IPS DF 4.7 (cell line): ENCODE measurements at regions not wholly inside any gene's neighbourhood (a gene's known extent, or its start where the extent isn't known, plus 50 kb on each side); places are given as distances from the start of the nearest gene placed in this dataset.

ENCODE experiments used
- DNase-seq: peaks from one replicate; pipeline ENCODE4 v3.0.0-alpha.2; 2013; ENCODE audit warnings: low spot score; ENCODE audit errors: extremely low read depth

DNA sequence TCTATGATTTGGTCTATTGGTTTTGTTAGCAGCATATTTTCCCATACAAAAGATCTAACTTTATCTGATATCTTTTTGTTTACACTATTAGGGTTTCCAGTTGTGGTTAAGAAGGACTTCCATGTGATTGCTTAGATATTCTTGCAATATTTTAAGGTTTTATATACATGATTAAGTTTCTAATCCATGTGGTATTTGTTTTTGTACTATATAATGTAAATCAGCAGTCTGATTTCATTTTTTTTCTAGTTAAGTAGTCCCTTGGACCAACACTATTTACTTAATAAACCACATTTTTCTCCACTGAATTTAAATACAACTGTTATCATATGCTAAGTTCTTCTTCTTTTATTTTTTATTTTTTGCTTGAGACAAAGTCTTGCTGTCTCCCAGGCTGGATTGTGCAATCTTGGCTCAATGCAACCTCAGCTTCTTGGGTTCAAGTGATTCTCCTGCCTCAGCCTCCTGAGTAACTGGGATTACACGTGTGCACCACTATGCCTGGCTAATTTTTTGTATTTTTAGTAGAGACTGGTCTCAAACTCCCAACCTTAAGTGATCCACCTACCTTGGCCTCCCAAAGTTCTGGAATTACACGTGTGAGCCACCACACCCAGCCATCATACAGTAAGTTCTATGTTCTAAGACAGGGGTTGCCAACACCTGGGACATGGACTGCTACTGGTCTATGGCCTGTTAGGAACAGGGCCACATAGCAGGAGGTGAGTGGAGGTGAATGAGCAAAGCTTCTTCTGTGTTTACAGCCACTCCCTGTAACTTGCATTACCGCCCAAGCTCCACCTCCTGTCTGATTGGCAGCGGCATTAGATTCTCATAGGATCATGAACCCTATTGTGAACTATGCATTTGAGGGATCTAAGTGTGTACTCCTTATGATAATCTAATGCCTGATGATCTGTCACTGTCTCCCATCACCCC, 58.5 kb upstream of the RAB27B start:
- no peak for DNase-seq

- no peak for DNase-seq
Observed at GRCh38 chr18:54772056-54772455, 56.2 kb upstream of the RAB27B start.

DNA sequence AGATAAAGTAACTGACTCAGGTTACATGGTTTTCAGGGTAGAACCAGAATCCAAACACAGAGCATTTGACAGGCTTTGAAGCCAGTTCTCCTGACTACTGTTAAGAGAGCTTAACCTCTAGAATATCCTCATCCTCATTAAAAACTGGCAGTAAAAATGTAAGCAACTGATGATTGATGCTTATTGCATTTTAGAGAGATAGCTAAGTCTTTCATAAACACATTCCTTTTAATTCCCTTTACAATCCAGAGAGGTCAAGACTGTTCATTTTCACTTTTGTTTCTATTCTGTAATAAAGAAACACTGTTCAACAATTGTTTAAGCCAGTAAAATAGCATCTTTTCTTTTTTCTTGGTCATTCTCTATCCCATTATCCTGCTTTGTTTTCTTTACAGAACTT, 53.9 kb upstream of the RAB27B start:
- DNase-seq, result no peak

DNA sequence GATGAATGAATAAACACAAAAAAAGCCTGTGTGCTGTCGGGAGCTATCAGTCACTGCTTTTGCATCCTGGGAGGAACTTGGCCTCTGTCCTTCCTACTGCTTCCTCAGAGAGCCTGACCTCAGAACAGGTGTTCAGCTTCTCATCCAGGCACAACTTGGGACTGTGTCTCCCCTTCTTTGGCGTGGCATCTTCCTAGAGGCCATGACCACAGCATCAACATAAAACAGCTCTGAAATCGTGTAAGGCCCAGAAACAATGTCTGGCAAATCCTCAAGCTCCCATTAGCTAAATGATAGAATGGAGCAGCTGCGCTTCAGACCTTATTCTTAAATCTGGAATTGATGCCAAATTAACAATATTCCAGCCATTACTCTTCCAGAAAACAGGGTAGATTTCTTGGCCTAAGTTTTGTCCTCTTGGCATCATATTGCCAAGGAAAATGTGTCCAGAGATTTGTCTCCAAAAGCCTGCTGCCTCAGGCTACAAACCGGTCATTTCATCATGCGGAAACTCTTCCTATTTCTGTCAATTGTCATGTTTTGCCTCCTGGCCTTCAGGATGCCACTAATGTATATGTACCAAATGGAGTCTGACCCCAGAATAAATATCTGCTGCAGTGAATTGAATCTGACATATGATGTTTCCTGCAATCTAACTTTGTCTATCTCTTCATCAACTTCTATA, 53.2 kb upstream of the RAB27B start:
- no peak for DNase-seq

- DNase-seq, result no peak
Observed at GRCh38 chr18:54775686-54776085, 52.6 kb upstream of the RAB27B start.

DNA sequence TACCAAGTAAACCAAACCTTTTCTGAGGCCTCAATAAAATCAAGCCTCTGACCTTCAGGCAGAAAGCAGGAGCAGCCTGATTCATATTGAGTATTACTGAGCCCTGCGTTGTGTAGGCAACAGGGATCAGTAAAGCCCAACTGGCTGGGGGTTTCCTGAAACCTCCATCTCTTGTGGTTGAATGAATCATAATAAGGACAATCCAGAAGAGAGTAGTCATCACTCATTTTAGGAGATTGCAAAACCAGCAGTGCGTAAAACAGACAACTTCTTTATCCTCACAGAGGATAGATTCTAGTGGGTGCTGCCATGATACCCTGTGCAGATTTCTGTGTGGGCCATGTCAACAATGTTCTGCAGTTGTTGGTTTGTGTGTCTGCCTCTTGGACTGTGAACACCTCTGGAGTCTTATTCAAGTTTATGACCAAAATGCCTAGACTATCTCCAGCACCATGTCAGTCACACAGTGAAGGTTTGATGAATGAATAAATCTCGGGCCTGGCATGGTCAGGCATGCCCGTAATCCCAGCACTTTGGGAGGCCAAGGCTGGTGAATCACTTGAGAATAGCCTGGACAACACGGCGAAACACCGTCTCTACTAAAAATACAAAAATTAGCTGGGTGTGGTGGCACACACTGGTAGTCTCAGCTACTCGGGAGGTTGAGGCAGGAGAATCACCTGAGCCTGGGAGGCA, 51.8 kb upstream of the RAB27B start:
- no peak for DNase-seq

- DNase-seq, result no peak
Observed at GRCh38 chr18:54777118-54777791, 51.0 kb upstream of the RAB27B start.

GRCh38 chr18:54777989-54778388, 50.3 kb upstream of the RAB27B start:
- no peak for DNase-seq
